ENCODE measurements at regions not wholly inside any gene's neighbourhood (a gene's known extent, or its start where the extent isn't known, plus 50 kb on each side); places are given as distances from the start of the nearest gene placed in this dataset.

GRCh38 chr5:98372351-98372750 is 401.1 kb upstream of the RGMB start:
- TF ChIP-seq CTCF (IDR thresholded peaks at IDR 0.05; ENCODE audit: low read length) (no peak), EZH2 (IDR thresholded peaks at IDR 0.05; ENCODE audit: borderline replicate concordance, low read length) (no peak)

Data from OCI-LY1 (cell line).